GM21737 (cell line): ENCODE measurements at regions not wholly inside any gene's neighbourhood (a gene's known extent, or its start where the extent isn't known, plus 50 kb on each side); places are given as distances from the start of the nearest gene placed in this dataset.

Experiments used
- ATAC-seq: cut with Tn5 transposase; IDR thresholded peaks from one replicate; pipeline ENCODE4 v1.9.1; 2021; ENCODE audit warnings: mild to moderate bottlenecking, moderate library complexity; ENCODE audit not compliant: unreplicated experiment

- no peak for ATAC-seq
These were observed 129.4 kb upstream of the SLC24A5 start for GRCh38 chr15:47991357-47991756.

GRCh38 chr15:47993051-47993450, 127.7 kb upstream of the SLC24A5 start:
- no peak for ATAC-seq

GRCh38 chr15:47997195-47998080, 123.4 kb upstream of the SLC24A5 start:
- ATAC-seq, result no peak

GRCh38 chr15:47998619-47999019, 122.2 kb upstream of the SLC24A5 start:
- ATAC-seq, result no peak

- peak; percentile 87 for ATAC-seq
These were observed 119.3 kb upstream of the SLC24A5 start for GRCh38 chr15:48001393-48002039.

GRCh38 chr15:48002767-48003166, 118.0 kb upstream of the SLC24A5 start:
- ATAC-seq, result no peak

- no peak for ATAC-seq
These were observed 117.3 kb upstream of the SLC24A5 start for GRCh38 chr15:48003441-48003840.

GRCh38 chr15:48005077-48005476, 115.7 kb upstream of the SLC24A5 start:
- ATAC-seq, result no peak

- ATAC-seq, result no peak
These were observed 114.7 kb upstream of the SLC24A5 start for GRCh38 chr15:48006031-48006511.

GRCh38 chr15:48010316-48010715, 110.5 kb upstream of the SLC24A5 start:
- ATAC-seq, result no peak

- ATAC-seq, result no peak
These were observed 108.6 kb upstream of the SLC24A5 start for GRCh38 chr15:48012191-48012590.

GRCh38 chr15:48016865-48017264, 103.9 kb upstream of the SLC24A5 start:
- no peak for ATAC-seq

GRCh38 chr15:48017747-48018146, 103.0 kb upstream of the SLC24A5 start:
- no peak for ATAC-seq

- no peak for ATAC-seq
These were observed 100.6 kb upstream of the SLC24A5 start for GRCh38 chr15:48020166-48020565.

- ATAC-seq, result no peak
These were observed 99.3 kb upstream of the SLC24A5 start for GRCh38 chr15:48021336-48022086.

GRCh38 chr15:48025118-48025517, 95.7 kb upstream of the SLC24A5 start:
- no peak for ATAC-seq

GRCh38 chr15:48028712-48029111, 92.1 kb upstream of the SLC24A5 start:
- no peak for ATAC-seq

- ATAC-seq, result no peak
These were observed 91.1 kb upstream of the SLC24A5 start for GRCh38 chr15:48029642-48030041.

- no peak for ATAC-seq
These were observed 89.3 kb upstream of the SLC24A5 start for GRCh38 chr15:48031466-48031865.

- no peak for ATAC-seq
These were observed 88.8 kb upstream of the SLC24A5 start for GRCh38 chr15:48031973-48032372.

- ATAC-seq, result no peak
These were observed 87.9 kb upstream of the SLC24A5 start for GRCh38 chr15:48032911-48033310.
